ENCODE measurements at regions not wholly inside any gene's neighbourhood (a gene's known extent, or its start where the extent isn't known, plus 50 kb on each side); places are given as distances from the start of the nearest gene placed in this dataset.

DNA sequence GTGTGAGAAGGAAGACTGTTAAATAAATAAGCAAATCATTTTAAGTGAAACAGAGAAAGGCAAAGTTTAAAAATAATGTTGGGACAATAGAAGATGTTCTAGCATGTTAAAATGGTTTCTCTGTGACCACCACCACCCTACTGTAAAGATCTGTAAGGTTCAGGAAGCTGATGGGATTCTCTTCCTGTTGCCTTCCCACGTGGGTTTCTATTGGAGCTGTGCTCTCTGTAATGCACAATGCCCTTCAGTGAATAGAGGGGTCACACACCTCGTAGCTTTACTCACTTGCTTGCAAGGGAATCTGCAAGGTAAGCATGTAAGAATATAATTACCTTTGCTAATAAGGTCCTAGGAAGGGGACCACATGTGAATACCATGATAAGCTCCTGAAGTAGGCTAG, 170.5 kb downstream of the CASP12 start:
- TF ChIP-seq, protein P1, sequence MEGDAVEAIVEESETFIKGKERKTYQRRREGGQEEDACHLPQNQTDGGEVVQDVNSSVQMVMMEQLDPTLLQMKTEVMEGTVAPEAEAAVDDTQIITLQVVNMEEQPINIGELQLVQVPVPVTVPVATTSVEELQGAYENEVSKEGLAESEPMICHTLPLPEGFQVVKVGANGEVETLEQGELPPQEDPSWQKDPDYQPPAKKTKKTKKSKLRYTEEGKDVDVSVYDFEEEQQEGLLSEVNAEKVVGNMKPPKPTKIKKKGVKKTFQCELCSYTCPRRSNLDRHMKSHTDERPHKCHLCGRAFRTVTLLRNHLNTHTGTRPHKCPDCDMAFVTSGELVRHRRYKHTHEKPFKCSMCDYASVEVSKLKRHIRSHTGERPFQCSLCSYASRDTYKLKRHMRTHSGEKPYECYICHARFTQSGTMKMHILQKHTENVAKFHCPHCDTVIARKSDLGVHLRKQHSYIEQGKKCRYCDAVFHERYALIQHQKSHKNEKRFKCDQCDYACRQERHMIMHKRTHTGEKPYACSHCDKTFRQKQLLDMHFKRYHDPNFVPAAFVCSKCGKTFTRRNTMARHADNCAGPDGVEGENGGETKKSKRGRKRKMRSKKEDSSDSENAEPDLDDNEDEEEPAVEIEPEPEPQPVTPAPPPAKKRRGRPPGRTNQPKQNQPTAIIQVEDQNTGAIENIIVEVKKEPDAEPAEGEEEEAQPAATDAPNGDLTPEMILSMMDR (IDR thresholded peaks at IDR 0.05 in 4 of 5, conservative IDR thresholded peaks at IDR 0.05 in 1 of 5), result no peak
- TF ChIP-seq POLR2A (IDR thresholded peaks at IDR 0.05), result no peak
